Endothelial cell of umbilical vein (primary cell): ENCODE measurements at regions not wholly inside any gene's neighbourhood (a gene's known extent, or its start where the extent isn't known, plus 50 kb on each side); places are given as distances from the start of the nearest gene placed in this dataset.

ENCODE experiments used
- BruUV-seq: library from RNA; stranded (reverse); fragments of 400-500 nt; replicated peaks from 2 replicates; lab custom pipeline; 2021; lab: Mats Ljungman, UMichigan
- CTCF ChIA-PET: fragments of 300-600, 350-600 bp; sonication (Branson Sonifier 250); formaldehyde crosslinking; loops from one replicate; lab custom pipeline; 2021; ENCODE audit warnings: antibody characterized with exemption, inconsistent platforms; lab: Charles Lee
- POLR2A ChIA-PET: fragments of 300-600, 350-600 bp; sonication (Branson Sonifier 250); formaldehyde crosslinking; loops from one replicate; lab custom pipeline; 2021; ENCODE audit warnings: antibody characterized with exemption, inconsistent platforms; lab: Charles Lee
- DNase-seq: peaks from one replicate; pipeline ENCODE4 v3.0.0-alpha.2; 2011; ENCODE audit warnings: low read depth, low spot score
- FAIRE-seq: peaks from 2 replicates; lab custom pipeline; 2011; peaks lifted over from hg19 to GRCh38; lab: Jason Lieb, UNC
- H2AFZ ChIP-seq: 2 replicates; pipeline ENCODE4 v1.6.0; 2012; ENCODE audit warnings: low read depth, low read length, control low read depth, inconsistent platforms
- H3K27ac ChIP-seq: 2 replicates; pipeline ENCODE4 v1.5.1; 2011; ENCODE audit warnings: low read depth, mild to moderate bottlenecking, control low read depth, low read length, moderate library complexity; ENCODE audit not compliant: insufficient read depth
- H3K27me3 ChIP-seq, 2 experiments: 2 replicates each; pipeline versions ENCODE4 v1.6.0 to v1.6.1; 2011; ENCODE audit warnings: low read length in 2 of 2, mixed read lengths in 1 of 2; ENCODE audit not compliant: control insufficient read depth in 2 of 2, insufficient read depth in 2 of 2
- H3K36me3 ChIP-seq, 2 experiments: 2 replicates in 1 of 2; 3 replicates in 1 of 2; pipeline ENCODE4 v1.5.1; 2011; ENCODE audit warnings: low read length in 2 of 2, mild to moderate bottlenecking in 1 of 2, moderate library complexity in 1 of 2; ENCODE audit not compliant: control insufficient read depth in 2 of 2, insufficient read depth in 2 of 2; ENCODE audit errors: extremely low read depth in 1 of 2
- H3K4me1 ChIP-seq: 3 replicates; pipeline ENCODE4 v1.5.1; 2011; ENCODE audit warnings: mild to moderate bottlenecking, low read length; ENCODE audit not compliant: control insufficient read depth, insufficient read depth; ENCODE audit errors: extremely low read depth
- H3K4me2 ChIP-seq: 2 replicates; pipeline ENCODE4 v1.6.1; 2011; ENCODE audit warnings: low read length, control low read depth, mixed read lengths; ENCODE audit not compliant: insufficient read depth
- H3K4me3 ChIP-seq, 3 experiments: fragments of 200-600 bp in 1 of 3; sonication (generic), shearing (Covaris generic) in 1 of 3; replicated peaks in 1 of 3; 2 replicates each; pipeline ENCODE4 v1.5.1; 2011 to 2016; ENCODE audit warnings: control low read depth in 3 of 3, low read length in 3 of 3, mild to moderate bottlenecking in 2 of 3, inconsistent platforms in 1 of 3, low read depth in 1 of 3, moderate library complexity in 1 of 3; ENCODE audit not compliant: insufficient read depth in 1 of 3
- H3K79me2 ChIP-seq: 2 replicates; pipeline ENCODE4 v1.6.0; 2012; ENCODE audit warnings: low read length, inconsistent platforms; ENCODE audit not compliant: control insufficient read depth, insufficient read depth
- H3K9ac ChIP-seq: replicated peaks from 2 replicates; pipeline ENCODE3; 2011; ENCODE audit warnings: low read length, control low read depth; ENCODE audit not compliant: insufficient read depth; ENCODE audit errors: extremely low read depth
- H3K9me1 ChIP-seq: replicated peaks from 3 replicates; pipeline ENCODE4 v1.6.0; 2011; ENCODE audit warnings: mild to moderate bottlenecking, low read length; ENCODE audit not compliant: control insufficient read depth, insufficient read depth; ENCODE audit errors: extremely low read depth
- H3K9me3 ChIP-seq: replicated peaks from 2 replicates; pipeline ENCODE4 v1.5.1; 2012; ENCODE audit warnings: low read length, inconsistent platforms; ENCODE audit not compliant: control insufficient read depth, insufficient read depth
- H4K20me1 ChIP-seq: replicated peaks from 2 replicates; pipeline ENCODE3; 2011; ENCODE audit warnings: mild to moderate bottlenecking, low read length; ENCODE audit not compliant: control insufficient read depth, insufficient read depth; ENCODE audit errors: extremely low read depth
- CTCF ChIP-seq, 2 donors: IDR thresholded peaks; 1 replicate in 1 of 2; 2 replicates in 1 of 2; pipeline ENCODE4 v1.5.1; 2011; ENCODE audit warnings: low read length in 2 of 2, mild to moderate bottlenecking in 2 of 2, moderate library complexity in 2 of 2, control low read depth in 1 of 2, inconsistent platforms in 1 of 2, low read depth in 1 of 2; ENCODE audit not compliant: insufficient read depth in 1 of 2; ENCODE audit errors: extremely low read depth in 1 of 2
- EZH2 ChIP-seq: IDR thresholded peaks from 2 replicates; pipeline ENCODE4 v1.6.1; 2012; ENCODE audit warnings: borderline replicate concordance, low read depth, mild to moderate bottlenecking, moderate library complexity, low read length, inconsistent platforms; ENCODE audit not compliant: severe bottlenecking
- FOS ChIP-seq: IDR thresholded peaks from 2 replicates; pipeline ENCODE4 v1.6.1; 2011; ENCODE audit warnings: mild to moderate bottlenecking, low read length, moderate library complexity, borderline replicate concordance; ENCODE audit not compliant: insufficient read depth
- GATA2 ChIP-seq: IDR thresholded peaks from 2 replicates; pipeline ENCODE4 v1.7.0; 2011; ENCODE audit warnings: low read depth, mild to moderate bottlenecking, moderate library complexity, mixed read lengths, low read length; ENCODE audit not compliant: insufficient read length, insufficient read depth
- JUN ChIP-seq: IDR thresholded peaks from 2 replicates; pipeline ENCODE4 v1.6.1; 2011; ENCODE audit warnings: borderline replicate concordance, low read depth; ENCODE audit not compliant: insufficient read length, insufficient read depth
- MAX ChIP-seq: IDR thresholded peaks from 2 replicates; pipeline ENCODE4 v1.6.1; 2011; ENCODE audit not compliant: insufficient read depth, insufficient read length
- MYC ChIP-seq: IDR thresholded peaks from one replicate; pipeline ENCODE4 v1.6.1; 2011; ENCODE audit warnings: mild to moderate bottlenecking, low read depth, low read length
- POLR2A ChIP-seq: IDR thresholded peaks from 2 replicates; pipeline ENCODE4 v1.6.1; 2012; ENCODE audit warnings: low read depth, mild to moderate bottlenecking, control low read depth, low read length
- POLR2AphosphoS5 ChIP-seq: IDR thresholded peaks from 2 replicates; pipeline ENCODE4 v1.6.1; 2012; ENCODE audit warnings: low read depth, mild to moderate bottlenecking, control low read depth, low read length, moderate library complexity; ENCODE audit not compliant: insufficient read depth
- dilution Hi-C: fragments of 300-500 bp; cut with MboI; formaldehyde crosslinking; loops from one replicate; pipeline ENCODE4 v1.15.0; 2019; ENCODE audit warnings: low sequenced_read_pairs; ENCODE audit not compliant: extremely low pct_ligation_motif_present
- intact Hi-C: fragments of 100-400 bp; cut with micrococcal nuclease; formaldehyde crosslinking; loops from one replicate; pipeline ENCODE4 v1.10.0; 2022

DNA sequence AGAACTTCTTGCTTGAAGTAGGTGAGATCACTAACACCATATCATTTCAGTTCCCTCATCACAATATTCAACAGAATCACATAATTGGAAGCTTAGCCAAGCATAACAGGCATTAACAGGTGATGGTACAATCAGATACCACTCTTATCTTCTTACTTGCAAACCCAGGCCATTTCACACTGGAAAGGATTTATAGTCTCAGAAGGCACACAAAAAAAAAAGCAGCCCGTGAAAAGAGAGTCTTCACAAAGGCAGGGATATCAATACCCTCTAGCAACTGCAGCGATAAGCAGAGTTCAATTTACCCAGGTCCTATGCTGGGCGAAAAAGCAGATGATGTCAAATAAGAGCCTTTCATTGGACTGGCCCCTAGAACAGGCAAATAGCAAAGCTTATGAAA, 1082.4 kb downstream of the XPNPEP1 start:
- no peak overlapping the region for H3K4me3 ChIP-seq
- no peaks in the 10 kb centered on the region for H3K4me1 ChIP-seq
- H3K79me2 ChIP-seq, result no peaks in the 10 kb centered on the region
- H2AFZ ChIP-seq, result no peak overlapping the region
- H3K27me3 ChIP-seq, result no peaks in the 10 kb centered on the region
- DNase-seq, result no peak
- no TSS peak for BruUV-seq
- ChIA-PET CTCF (no interaction called here), POLR2A (no interaction called here)
- no peak for TF ChIP-seq FOS
- TF ChIP-seq POLR2A, result no peak
- no peak for TF ChIP-seq GATA2
- no peak for TF ChIP-seq JUN
- no peak for TF ChIP-seq EZH2
- H3K9ac ChIP-seq, result no peak overlapping the region
- dilution Hi-C loops (no loop called here), intact Hi-C loops (no loop called here)
- H3K27ac ChIP-seq, result no peak overlapping the region
- H3K9me1 ChIP-seq, result no peaks in the 10 kb centered on the region
- no peak for FAIRE-seq
- no peaks in the 10 kb centered on the region for H4K20me1 ChIP-seq
- H3K36me3 ChIP-seq, result no peaks in the 10 kb centered on the region
- H3K9me3 ChIP-seq, result peaks cover 2% of the 10 kb centered on the region
- H3K4me2 ChIP-seq, result no peak overlapping the region

DNA sequence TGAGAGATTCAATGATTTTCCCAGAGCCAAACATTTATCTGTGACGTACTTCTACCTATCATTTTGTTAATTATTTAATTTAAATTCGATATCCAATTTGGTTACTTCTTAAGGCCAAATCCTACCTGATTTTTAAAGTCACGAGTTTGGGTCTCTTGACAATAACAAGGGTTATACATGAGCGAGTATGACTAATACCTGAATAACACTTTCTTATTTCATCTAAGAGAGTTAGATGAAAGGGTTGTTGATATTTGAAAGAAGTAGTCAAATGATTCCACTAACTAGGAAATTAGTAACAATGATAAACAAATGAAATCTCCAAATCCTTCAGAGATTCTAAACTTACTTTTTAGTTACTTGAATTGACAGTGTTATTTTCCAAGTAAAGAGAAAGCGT, 1086.9 kb downstream of the XPNPEP1 start:
- dilution Hi-C loops, result no loop called here
- no peak for DNase-seq
- no peaks in the 10 kb centered on the region for H4K20me1 ChIP-seq

More for the DNA sequence above, 1086.9 kb downstream of the XPNPEP1 start:
- CTCF ChIA-PET, result no interaction called here
- no peaks in the 10 kb centered on the region for H3K36me3 ChIP-seq
- TF ChIP-seq MAX (no peak), POLR2A (no peak), EZH2 (no peak), GATA2 (no peak), POLR2AphosphoS5 (no peak), CTCF (IDR thresholded peaks at IDR 0.05; ENCODE audit: extremely low read depth in 1 of 2, insufficient read depth in 1 of 2, low read depth in 1 of 2, low read length in 2 of 2) (no peak), FOS (no peak), MYC (no peak), JUN (no peak)
- no peaks in the 10 kb centered on the region for H3K9me1 ChIP-seq
- no peaks in the 10 kb centered on the region for H3K79me2 ChIP-seq
- no peaks in the 10 kb centered on the region for H3K4me1 ChIP-seq
- H3K4me3 ChIP-seq, result no peak overlapping the region
- no peak overlapping the region for H3K27ac ChIP-seq
- POLR2A ChIA-PET, result no interaction called here
- peaks cover 4% of the 10 kb centered on the region for H3K9me3 ChIP-seq
- no TSS peak for BruUV-seq
- H3K27me3 ChIP-seq, result no peaks in the 10 kb centered on the region
- intact Hi-C loops, result no loop called here
- H3K4me2 ChIP-seq, result no peak overlapping the region
- H2AFZ ChIP-seq, result no peak overlapping the region
- no peak overlapping the region for H3K9ac ChIP-seq
- FAIRE-seq, result no peak
